Germinal center (tissue), 1 donor: ENCODE measurements at regions not wholly inside any gene's neighbourhood (a gene's known extent, or its start where the extent isn't known, plus 50 kb on each side); places are given as distances from the start of the nearest gene placed in this dataset.
"Not testable (repeated sequence)": the region's sequence is repeated elsewhere in the genome, so short reads cannot be mapped to it uniquely, and the experiment has no call there.

Source experiments
- DNase-seq: peaks from one replicate; pipeline ENCODE4 v3.0.0; 2012; ENCODE audit warnings: mixed read lengths, low spot score

- not testable (repeated sequence) for DNase-seq
Observed at GRCh38 chr6:102910701-102911139, 1517.2 kb downstream of the GRIK2 start.

GRCh38 chr6:102907181-102907580 is 1513.7 kb downstream of the GRIK2 start:
- DNase-seq, result no peak

- no peak for DNase-seq
Observed at GRCh38 chr6:102902471-102902870, 1509.0 kb downstream of the GRIK2 start.

- no peak for DNase-seq
Observed at GRCh38 chr6:102895683-102896082, 1502.2 kb downstream of the GRIK2 start.

- DNase-seq, result no peak
Observed at GRCh38 chr6:102885165-102885564, 1491.7 kb downstream of the GRIK2 start.

GRCh38 chr6:102853249-102853955 is 1459.9 kb downstream of the GRIK2 start:
- DNase-seq, result no peak

GRCh38 chr6:102848796-102849195 is 1455.3 kb downstream of the GRIK2 start:
- DNase-seq, result no peak

GRCh38 chr6:102848210-102848609 is 1454.7 kb downstream of the GRIK2 start:
- DNase-seq, result no peak

GRCh38 chr6:102841060-102841459 is 1447.6 kb downstream of the GRIK2 start:
- DNase-seq, result no peak

GRCh38 chr6:102832021-102832420 is 1438.5 kb downstream of the GRIK2 start:
- DNase-seq, result no peak

- no peak for DNase-seq
Observed at GRCh38 chr6:102820098-102820497, 1426.6 kb downstream of the GRIK2 start.

- DNase-seq, result no peak
Observed at GRCh38 chr6:102815207-102815606, 1421.7 kb downstream of the GRIK2 start.

- DNase-seq, result no peak
Observed at GRCh38 chr6:102813489-102814275, 1420.2 kb downstream of the GRIK2 start.

- no peak for DNase-seq
Observed at GRCh38 chr6:102812242-102812641, 1418.7 kb downstream of the GRIK2 start.

- DNase-seq, result not testable (repeated sequence)
Observed at GRCh38 chr6:102808944-102809505, 1415.5 kb downstream of the GRIK2 start.

- DNase-seq, result no peak
Observed at GRCh38 chr6:102799051-102799450, 1405.5 kb downstream of the GRIK2 start.

- DNase-seq, result no peak
Observed at GRCh38 chr6:102798636-102799035, 1405.1 kb downstream of the GRIK2 start.

- DNase-seq, result no peak
Observed at GRCh38 chr6:102793752-102794151, 1400.2 kb downstream of the GRIK2 start.

- no peak for DNase-seq
Observed at GRCh38 chr6:102774326-102774725, 1380.8 kb downstream of the GRIK2 start.

- no peak for DNase-seq
Observed at GRCh38 chr6:102773636-102774035, 1380.1 kb downstream of the GRIK2 start.

- DNase-seq, result no peak
Observed at GRCh38 chr6:102766963-102767362, 1373.5 kb downstream of the GRIK2 start.

- DNase-seq, result no peak
Observed at GRCh38 chr6:102764317-102764716, 1370.8 kb downstream of the GRIK2 start.

GRCh38 chr6:102763891-102764290 is 1370.4 kb downstream of the GRIK2 start:
- DNase-seq, result no peak
